Tibial nerve (tissue), 4 donors: ENCODE measurements at regions not wholly inside any gene's neighbourhood (a gene's known extent, or its start where the extent isn't known, plus 50 kb on each side); places are given as distances from the start of the nearest gene placed in this dataset. TPM values are rescaled to one million over a fixed set of nuclear protein-coding genes. Genes with fewer than 3 reads are reported as not detected.

Source experiments
- DNase-seq, 2 donors: peaks; one replicate each; pipeline ENCODE4 v3.0.0-alpha.2; 2019; ENCODE audit warnings: low spot score in 2 of 2
- H3K27ac ChIP-seq, 4 donors: fragments of 200-600 bp; sonication (generic) in 3 of 4; one replicate each; pipeline ENCODE4 v1.5.1; 2017 to 2019; ENCODE audit warnings: mild to moderate bottlenecking in 1 of 4
- H3K27me3 ChIP-seq, 2 donors: fragments of 200-600 bp; sonication (generic) in 1 of 2; one replicate each; pipeline versions ENCODE4 v1.5.1 to v1.6.0; 2017 to 2019
- H3K36me3 ChIP-seq, 3 donors: fragments of 200-600 bp; sonication (generic); one replicate each; pipeline ENCODE4 v1.5.1; 2018 to 2019
- H3K4me1 ChIP-seq, 4 donors: fragments of 200-600 bp; sonication (generic) in 3 of 4; one replicate each; pipeline ENCODE4 v1.5.1; 2017 to 2019
- H3K4me3 ChIP-seq, 4 donors: fragments of 200-600 bp; sonication (generic) in 3 of 4; one replicate each; pipeline ENCODE4 v1.5.1; 2017 to 2019; ENCODE audit warnings: mild to moderate bottlenecking in 1 of 4, moderate library complexity in 1 of 4
- H3K9me3 ChIP-seq, 4 donors: fragments of 200-600 bp; sonication (generic) in 3 of 4; one replicate each; pipeline ENCODE4 v1.5.1; 2017 to 2019
- EP300 ChIP-seq, 2 donors: sonication (generic); formaldehyde crosslinking; IDR thresholded peaks; one replicate each; pipeline ENCODE4 v1.6.1; 2017; ENCODE audit warnings: antibody characterized with exemption in 2 of 2, mild to moderate bottlenecking in 1 of 2
- POLR2A ChIP-seq, 2 donors: fragments of 450-650 bp; IDR thresholded peaks; one replicate each; pipeline ENCODE4 v1.6.1; 2017; ENCODE audit warnings: antibody characterized with exemption in 2 of 2, mild to moderate bottlenecking in 2 of 2, moderate library complexity in 2 of 2
- WGBS, 2 donors: methylation state at CpG; one replicate each; pipeline ENCODE4 v1.1.5; 2018; 5-methylcytosine and 5-hydroxymethylcytosine counted together
- small RNA-seq: library from RNA; depleted of rRNA; stranded (forward); fragments of <200 nt; gene quantifications from one replicate; pipeline ENCODE3, GENCODE V24; 2016
- TF ChIP-seq, protein P1 (sequence below), 5 experiments: fragments of 200-600 bp in 3 of 5; fragments of 450-650 bp in 2 of 5; sonication (generic) in 3 of 5; IDR thresholded peaks; one replicate each; pipeline ENCODE4 v1.5.1; 2016 to 2019; ENCODE audit warnings: antibody characterized with exemption in 5 of 5, mild to moderate bottlenecking in 3 of 5, moderate library complexity in 2 of 5

DNA sequence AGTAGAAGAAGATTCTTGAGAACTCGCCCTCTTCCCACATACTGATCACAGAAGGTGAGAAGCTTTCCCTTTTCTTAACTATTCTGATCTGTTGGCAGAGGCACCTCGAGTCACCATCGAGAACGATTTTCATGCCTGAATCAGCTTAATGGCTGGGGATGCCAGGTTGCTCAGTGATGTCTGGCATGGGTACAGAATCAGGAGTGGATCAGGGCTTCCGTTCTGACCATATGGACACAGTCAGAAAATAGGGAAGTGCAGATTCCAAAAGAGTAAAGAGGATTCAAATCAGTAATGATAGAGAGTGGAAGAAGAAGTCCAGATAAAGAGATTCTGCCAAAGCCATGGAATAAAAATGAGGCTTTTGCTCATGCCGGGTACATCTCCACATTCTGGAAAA lies 52.0 kb upstream of the GRB10 start:
- Histone ChIP-seq H3K4me1 (no peaks in the 10 kb centered on the region), H3K36me3 (no peaks in the 10 kb centered on the region), H3K27me3 (no peaks in the 10 kb centered on the region), H3K4me3 (no peak overlapping the region), H3K9me3 (no peaks in the 10 kb centered on the region), H3K27ac (no peak overlapping the region)
- 89 to 93% methylated on average over 6 of the region's 6 CpGs for WGBS, 2 donors
- TF ChIP-seq EP300 (IDR thresholded peaks at IDR 0.05) (no peak), POLR2A (IDR thresholded peaks at IDR 0.05) (no peak)
- TF ChIP-seq, protein P1, sequence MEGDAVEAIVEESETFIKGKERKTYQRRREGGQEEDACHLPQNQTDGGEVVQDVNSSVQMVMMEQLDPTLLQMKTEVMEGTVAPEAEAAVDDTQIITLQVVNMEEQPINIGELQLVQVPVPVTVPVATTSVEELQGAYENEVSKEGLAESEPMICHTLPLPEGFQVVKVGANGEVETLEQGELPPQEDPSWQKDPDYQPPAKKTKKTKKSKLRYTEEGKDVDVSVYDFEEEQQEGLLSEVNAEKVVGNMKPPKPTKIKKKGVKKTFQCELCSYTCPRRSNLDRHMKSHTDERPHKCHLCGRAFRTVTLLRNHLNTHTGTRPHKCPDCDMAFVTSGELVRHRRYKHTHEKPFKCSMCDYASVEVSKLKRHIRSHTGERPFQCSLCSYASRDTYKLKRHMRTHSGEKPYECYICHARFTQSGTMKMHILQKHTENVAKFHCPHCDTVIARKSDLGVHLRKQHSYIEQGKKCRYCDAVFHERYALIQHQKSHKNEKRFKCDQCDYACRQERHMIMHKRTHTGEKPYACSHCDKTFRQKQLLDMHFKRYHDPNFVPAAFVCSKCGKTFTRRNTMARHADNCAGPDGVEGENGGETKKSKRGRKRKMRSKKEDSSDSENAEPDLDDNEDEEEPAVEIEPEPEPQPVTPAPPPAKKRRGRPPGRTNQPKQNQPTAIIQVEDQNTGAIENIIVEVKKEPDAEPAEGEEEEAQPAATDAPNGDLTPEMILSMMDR (IDR thresholded peaks at IDR 0.05), result no peak
- DNase-seq, result no peak

DNA sequence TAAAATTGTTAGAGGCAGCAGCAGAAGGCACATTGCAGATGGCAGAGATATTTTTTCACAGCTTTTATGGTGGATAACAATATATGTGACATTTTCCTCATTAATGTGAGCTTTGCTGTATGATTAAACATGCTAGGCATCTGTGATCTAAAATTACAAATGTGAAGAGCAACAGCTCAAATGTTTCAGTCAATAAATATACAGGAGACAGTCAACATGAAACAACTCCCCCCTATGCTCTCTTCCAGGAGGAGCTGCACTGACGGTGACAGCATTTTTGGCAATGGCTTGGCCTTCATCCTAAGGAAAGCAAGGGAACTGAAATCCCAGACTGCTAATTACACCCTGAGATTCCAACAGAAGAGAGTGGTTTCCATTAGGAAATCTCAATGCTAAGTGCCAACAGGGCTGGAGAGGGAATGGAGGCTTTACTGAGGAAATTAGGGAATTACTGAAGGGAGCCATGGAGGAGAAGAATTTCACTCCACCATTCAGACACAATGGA lies 51.4 kb upstream of the GRB10 start:
- no peak overlapping the region for H3K27ac ChIP-seq
- H3K4me3 ChIP-seq, result no peak overlapping the region
- no peaks in the 10 kb centered on the region for H3K4me1 ChIP-seq
- no peaks in the 10 kb centered on the region for H3K9me3 ChIP-seq
- 44 to 52% methylated on average over 1 of the region's 1 CpG for WGBS, 2 donors
- DNase-seq, result no peak
- H3K36me3 ChIP-seq, result no peaks in the 10 kb centered on the region
- H3K27me3 ChIP-seq, result no peaks in the 10 kb centered on the region
- TF ChIP-seq POLR2A (IDR thresholded peaks at IDR 0.05) (no peak), EP300 (IDR thresholded peaks at IDR 0.05) (no peak)
- TF ChIP-seq, protein P1 (IDR thresholded peaks at IDR 0.05), result no peak

- no peaks in the 10 kb centered on the region for H3K36me3 ChIP-seq
- 42 to 50% methylated on average over 3 of the region's 3 CpGs for WGBS, 2 donors
- no peaks in the 10 kb centered on the region for H3K27me3 ChIP-seq
- H3K9me3 ChIP-seq, result no peaks in the 10 kb centered on the region
- no peaks in the 10 kb centered on the region for H3K4me1 ChIP-seq
- H3K4me3 ChIP-seq, result no peak overlapping the region
- no peak overlapping the region for H3K27ac ChIP-seq
- DNase-seq, result no peak
- TF ChIP-seq EP300 (IDR thresholded peaks at IDR 0.05) (no peak), POLR2A (IDR thresholded peaks at IDR 0.05) (no peak)
- TF ChIP-seq, protein P1 (IDR thresholded peaks at IDR 0.05), result no peak
These were observed 50.0 kb upstream of the GRB10 start for GRCh38 chr7:50832744-50833143.

Small RNA genes in the stretch of these regions (small RNA-seq; reads per million reads assigned to genes)
- gene AC009296.1 (not detected), gene RF00394 (not detected)
